Adrenal gland (tissue), 5 donors: ENCODE measurements at regions not wholly inside any gene's neighbourhood (a gene's known extent, or its start where the extent isn't known, plus 50 kb on each side); places are given as distances from the start of the nearest gene placed in this dataset.

Source experiments
- POLR2A ChIP-seq, 2 donors: fragments of 450-650 bp; IDR thresholded peaks; one replicate each; pipeline ENCODE4 v1.6.1; 2017; ENCODE audit warnings: antibody characterized with exemption in 2 of 2, mild to moderate bottlenecking in 2 of 2, moderate library complexity in 1 of 2
- TF ChIP-seq, protein P1 (sequence below), 6 experiments: fragments of 450-650 bp in 4 of 6; fragments of 200-600 bp in 2 of 6; sonication (generic) in 1 of 6; IDR thresholded peaks; 1 replicate in 5 of 6; 2 replicates in 1 of 6; pipeline versions ENCODE4 v1.5.1 to v1.8.0; 2016 to 2021; ENCODE audit warnings: antibody characterized with exemption in 6 of 6, mild to moderate bottlenecking in 2 of 6, moderate library complexity in 1 of 6
- donor health status: DM: no; HTN: no; CAD: no.

DNA sequence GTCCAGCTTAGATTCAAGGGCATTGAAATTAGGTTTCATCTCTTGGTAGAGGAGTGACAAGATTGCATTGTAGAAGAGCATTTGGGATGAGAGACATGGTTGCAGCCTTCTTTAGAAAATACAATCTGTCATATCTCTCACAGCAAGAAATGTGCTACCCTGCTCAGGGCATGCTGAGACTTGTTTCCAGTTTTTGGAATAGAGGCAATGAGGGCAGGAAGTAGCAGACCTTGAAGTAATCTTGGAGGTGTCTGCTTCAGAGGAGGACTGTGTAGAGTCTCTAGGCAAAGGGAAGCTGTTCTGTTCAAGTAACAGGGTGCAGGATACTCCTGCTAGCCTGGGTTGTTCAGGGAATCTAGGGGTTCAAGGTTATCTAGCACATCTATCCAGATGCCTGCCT is 116.1 kb upstream of the ZNF827 start:
- TF ChIP-seq, protein P1, sequence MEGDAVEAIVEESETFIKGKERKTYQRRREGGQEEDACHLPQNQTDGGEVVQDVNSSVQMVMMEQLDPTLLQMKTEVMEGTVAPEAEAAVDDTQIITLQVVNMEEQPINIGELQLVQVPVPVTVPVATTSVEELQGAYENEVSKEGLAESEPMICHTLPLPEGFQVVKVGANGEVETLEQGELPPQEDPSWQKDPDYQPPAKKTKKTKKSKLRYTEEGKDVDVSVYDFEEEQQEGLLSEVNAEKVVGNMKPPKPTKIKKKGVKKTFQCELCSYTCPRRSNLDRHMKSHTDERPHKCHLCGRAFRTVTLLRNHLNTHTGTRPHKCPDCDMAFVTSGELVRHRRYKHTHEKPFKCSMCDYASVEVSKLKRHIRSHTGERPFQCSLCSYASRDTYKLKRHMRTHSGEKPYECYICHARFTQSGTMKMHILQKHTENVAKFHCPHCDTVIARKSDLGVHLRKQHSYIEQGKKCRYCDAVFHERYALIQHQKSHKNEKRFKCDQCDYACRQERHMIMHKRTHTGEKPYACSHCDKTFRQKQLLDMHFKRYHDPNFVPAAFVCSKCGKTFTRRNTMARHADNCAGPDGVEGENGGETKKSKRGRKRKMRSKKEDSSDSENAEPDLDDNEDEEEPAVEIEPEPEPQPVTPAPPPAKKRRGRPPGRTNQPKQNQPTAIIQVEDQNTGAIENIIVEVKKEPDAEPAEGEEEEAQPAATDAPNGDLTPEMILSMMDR (IDR thresholded peaks at IDR 0.05) = no peak
- no peak for TF ChIP-seq POLR2A (IDR thresholded peaks at IDR 0.05)
